ENCODE measurements at regions not wholly inside any gene's neighbourhood (a gene's known extent, or its start where the extent isn't known, plus 50 kb on each side); places are given as distances from the start of the nearest gene placed in this dataset.

DNA sequence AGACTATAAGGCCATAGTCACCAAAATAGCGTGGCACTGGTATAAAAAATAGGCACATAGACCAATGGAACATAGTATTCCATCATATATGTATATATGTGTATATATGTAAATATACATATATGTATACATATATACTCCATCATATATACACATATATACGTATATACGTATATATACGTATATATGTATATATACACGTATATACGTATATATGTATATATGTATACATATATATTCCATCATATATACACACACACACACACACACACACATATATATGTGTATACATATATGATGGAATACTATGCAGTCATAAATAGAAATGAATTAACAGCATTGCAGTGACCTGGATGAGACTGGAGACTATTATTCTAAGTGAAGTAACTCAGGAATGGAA is 204.6 kb downstream of the LTN1 start:
- no peak for DNase-seq
- no peaks in the 10 kb centered on the region for H3K27me3 ChIP-seq
- TF ChIP-seq CTCF (IDR thresholded peaks at IDR 0.05) (no peak), POLR2AphosphoS5 (IDR thresholded peaks at IDR 0.05) (no peak)
- intact Hi-C loops (cut with DNase I; ENCODE audit: low total_unique reads) (no loop called here), in situ Hi-C loops (cut with MboI; ENCODE audit: low pct_ligation_motif_present in 1 of 4, low pct_unique_long_range_greater_than_20kb in 1 of 4, low sequenced_read_pairs in 3 of 4) (no loop called here)
- no peaks in the 10 kb centered on the region for H3K4me1 ChIP-seq
- H3K4me3 ChIP-seq = no peak overlapping the region
- no peak overlapping the region for H3K27ac ChIP-seq
- WGBS, 2 donors (ENCODE audit: low coverage in 1 of 2) = 73 to 81% methylated on average over 6 of the region's 6 CpGs
- no peaks in the 10 kb centered on the region for H3K9me3 ChIP-seq
- H3K36me3 ChIP-seq = no peaks in the 10 kb centered on the region

GRCh38 chr21:28783641-28784185 is 209.0 kb downstream of the LTN1 start:
- WGBS, 2 donors (ENCODE audit: low coverage in 1 of 2) = 93% methylated on average over 27 of the region's 32 CpGs; no CpG with 5 or more reads in 1 of the 2 donors
- Histone ChIP-seq H3K27ac (no peak overlapping the region), H3K4me3 (no peak overlapping the region), H3K4me1 (no peaks in the 10 kb centered on the region), H3K36me3 (no peaks in the 10 kb centered on the region), H3K27me3 (no peaks in the 10 kb centered on the region), H3K9me3 (no peaks in the 10 kb centered on the region)
- in situ Hi-C loops (cut with MboI; ENCODE audit: low pct_ligation_motif_present in 1 of 4, low pct_unique_long_range_greater_than_20kb in 1 of 4, low sequenced_read_pairs in 3 of 4) (no loop called here), intact Hi-C loops (cut with DNase I; ENCODE audit: low total_unique reads) (no loop called here)
- no peak for TF ChIP-seq POLR2AphosphoS5 (IDR thresholded peaks at IDR 0.05)
- no peak for DNase-seq

DNA sequence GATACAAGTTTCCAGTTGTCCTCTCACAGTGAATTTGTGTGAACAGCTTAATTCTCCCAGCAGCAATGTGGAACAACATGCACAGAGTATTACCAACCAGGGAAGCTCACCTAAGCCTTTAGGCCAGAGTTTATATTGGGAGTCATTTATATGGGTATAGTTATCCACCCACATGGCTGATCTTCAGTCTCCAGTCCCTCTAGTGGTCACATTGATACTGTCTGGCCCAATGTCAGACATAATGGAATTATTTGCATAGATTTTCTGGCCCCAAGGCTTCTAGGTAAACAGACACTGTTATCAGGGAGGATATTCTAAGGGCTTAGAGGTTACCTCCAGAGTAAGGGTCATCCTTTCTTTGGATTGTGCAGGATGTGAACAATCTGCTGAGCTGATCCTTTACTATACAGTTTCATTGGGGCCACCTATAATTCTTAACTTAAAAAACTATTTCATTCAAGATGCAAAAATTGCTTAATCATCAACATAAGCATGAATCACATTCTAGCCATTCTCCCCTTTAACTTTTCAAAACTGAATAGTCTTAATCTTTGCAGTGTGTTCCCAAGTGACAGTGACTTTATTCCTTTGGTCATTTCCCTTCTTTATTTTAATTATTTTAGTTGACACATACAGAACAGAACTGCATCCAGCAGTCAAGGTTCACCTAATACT is 210.9 kb downstream of the LTN1 start:
- no peak for DNase-seq
- H3K27ac ChIP-seq = no peak overlapping the region
- H3K4me1 ChIP-seq = no peaks in the 10 kb centered on the region
- no peak overlapping the region for H3K4me3 ChIP-seq
- no peak for TF ChIP-seq POLR2AphosphoS5 (IDR thresholded peaks at IDR 0.05)
- TF ChIP-seq CTCF (IDR thresholded peaks at IDR 0.05) = peak in 4 of 5 experiments; percentile 23 to 37 (median 26)
- no peak for TF ChIP-seq EP300 (IDR thresholded peaks at IDR 0.05; ENCODE audit: low read depth)
- no peak for TF ChIP-seq POLR2A (IDR thresholded peaks at IDR 0.05)
- in situ Hi-C loops (cut with MboI; ENCODE audit: low pct_ligation_motif_present in 1 of 4, low pct_unique_long_range_greater_than_20kb in 1 of 4, low sequenced_read_pairs in 3 of 4) = no loop called here
- H3K27me3 ChIP-seq = no peaks in the 10 kb centered on the region
- no peaks in the 10 kb centered on the region for H3K36me3 ChIP-seq
- intact Hi-C loops (cut with DNase I; ENCODE audit: low total_unique reads) = no loop called here
- H3K9me3 ChIP-seq = no peaks in the 10 kb centered on the region

- no peaks in the 10 kb centered on the region for H3K4me1 ChIP-seq
- no peaks in the 10 kb centered on the region for H3K9me3 ChIP-seq
- intact Hi-C loops (cut with DNase I; ENCODE audit: low total_unique reads) = no loop called here
- H3K4me3 ChIP-seq = no peak overlapping the region
- H3K36me3 ChIP-seq = no peaks in the 10 kb centered on the region
- H3K27me3 ChIP-seq = no peaks in the 10 kb centered on the region
- TF ChIP-seq POLR2AphosphoS5 (IDR thresholded peaks at IDR 0.05) (no peak), CTCF (IDR thresholded peaks at IDR 0.05) (no peak), EP300 (IDR thresholded peaks at IDR 0.05; ENCODE audit: low read depth) (no peak), POLR2A (IDR thresholded peaks at IDR 0.05) (no peak)
- in situ Hi-C loops (cut with MboI; ENCODE audit: low pct_ligation_motif_present in 1 of 4, low pct_unique_long_range_greater_than_20kb in 1 of 4, low sequenced_read_pairs in 3 of 4) = no loop called here
- DNase-seq = no peak
- H3K27ac ChIP-seq = no peak overlapping the region
These were observed 212.8 kb downstream of the LTN1 start for GRCh38 chr21:28779914-28780313.

GRCh38 chr21:28776251-28776650 is 216.4 kb downstream of the LTN1 start:
- Histone ChIP-seq H3K27me3 (no peaks in the 10 kb centered on the region), H3K27ac (no peak overlapping the region), H3K9me3 (no peaks in the 10 kb centered on the region), H3K4me1 (peaks cover 0 to 8% (median 0%) of the 10 kb centered on the region in 4 donors), H3K36me3 (no peaks in the 10 kb centered on the region), H3K4me3 (no peak overlapping the region)
- in situ Hi-C loops (cut with MboI; ENCODE audit: low pct_ligation_motif_present in 1 of 4, low pct_unique_long_range_greater_than_20kb in 1 of 4, low sequenced_read_pairs in 3 of 4) = no loop called here
- TF ChIP-seq POLR2A (IDR thresholded peaks at IDR 0.05) (no peak), EP300 (IDR thresholded peaks at IDR 0.05; ENCODE audit: low read depth) (no peak)
- WGBS, 2 donors (ENCODE audit: low coverage in 1 of 2) = 64 to 80% methylated on average over 1 to 2 of the region's 2 CpGs
- intact Hi-C loops (cut with DNase I; ENCODE audit: low total_unique reads) = no loop called here
- DNase-seq = no peak

Measured in transverse colon (tissue), 4 donors.